Left kidney (tissue), 1 donor: ENCODE measurements at regions not wholly inside any gene's neighbourhood (a gene's known extent, or its start where the extent isn't known, plus 50 kb on each side); places are given as distances from the start of the nearest gene placed in this dataset.

Experiments used
- DNase-seq: peaks from one replicate; pipeline ENCODE4 v3.0.0-alpha.2; 2013

DNA sequence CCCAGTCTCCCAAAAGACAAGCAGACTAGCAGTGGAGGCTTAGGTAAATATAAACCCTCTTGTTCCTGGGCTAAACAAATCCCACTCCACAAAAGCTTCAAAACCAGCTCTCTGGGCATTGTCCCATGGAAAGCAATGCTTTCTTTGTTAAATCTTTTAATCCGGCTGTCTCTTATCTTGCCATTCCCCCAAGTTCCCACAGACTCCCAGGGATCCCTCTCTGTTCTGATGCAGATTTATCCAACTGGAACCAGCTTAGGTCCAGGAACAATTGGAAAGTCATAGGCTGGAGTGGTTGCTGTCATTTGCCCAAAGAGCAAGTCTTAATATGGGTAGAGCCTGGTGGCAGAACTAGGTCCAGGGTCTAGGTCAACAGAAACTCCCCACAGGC lies 110.1 kb upstream of the ATP1A1 start:
- DNase-seq, result no peak

DNA sequence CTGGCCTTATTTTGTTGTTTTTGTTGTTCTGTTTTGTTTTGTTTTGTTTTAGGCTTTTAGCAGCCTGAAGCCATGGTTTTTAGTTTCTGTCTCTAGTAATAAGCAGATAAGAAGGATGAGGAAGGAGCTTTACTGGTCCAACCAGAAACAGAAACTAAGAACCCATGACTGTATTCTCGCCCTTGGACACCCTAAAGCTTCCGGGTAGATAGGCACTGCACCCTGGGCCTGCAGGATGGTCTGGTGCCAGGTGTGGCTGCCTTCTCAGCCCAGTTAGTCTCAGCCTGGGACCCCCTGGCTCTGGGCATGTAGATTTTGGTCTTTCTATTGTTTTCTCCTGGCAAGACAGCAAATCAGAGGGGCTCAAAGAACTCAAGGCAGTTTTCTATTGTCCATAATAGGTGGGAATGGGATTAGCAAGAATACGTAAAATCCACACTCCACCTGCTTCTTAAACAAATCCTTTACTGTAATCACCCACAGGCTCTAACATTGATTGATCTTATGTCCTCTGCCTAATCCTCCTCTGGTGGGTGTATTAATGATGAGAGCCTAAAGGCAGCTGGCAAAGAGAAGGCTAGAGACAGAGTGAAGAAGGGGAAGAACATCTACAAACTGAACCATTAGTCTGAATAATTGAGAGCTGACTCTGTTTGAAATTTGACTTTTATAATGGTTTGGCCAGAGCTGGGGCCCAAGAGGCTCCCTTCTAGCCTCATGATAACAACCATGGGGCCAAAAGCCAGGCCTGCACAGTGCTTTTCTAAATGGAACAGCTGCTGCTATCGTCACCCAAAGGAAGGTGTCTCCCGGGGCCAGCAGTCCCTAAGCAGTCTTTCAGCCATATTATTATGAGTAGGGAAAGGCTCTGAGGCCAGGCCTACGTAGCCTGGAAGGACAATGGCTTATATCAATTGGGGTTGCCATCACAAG lies 106.8 kb upstream of the ATP1A1 start:
- DNase-seq, result no peak

DNA sequence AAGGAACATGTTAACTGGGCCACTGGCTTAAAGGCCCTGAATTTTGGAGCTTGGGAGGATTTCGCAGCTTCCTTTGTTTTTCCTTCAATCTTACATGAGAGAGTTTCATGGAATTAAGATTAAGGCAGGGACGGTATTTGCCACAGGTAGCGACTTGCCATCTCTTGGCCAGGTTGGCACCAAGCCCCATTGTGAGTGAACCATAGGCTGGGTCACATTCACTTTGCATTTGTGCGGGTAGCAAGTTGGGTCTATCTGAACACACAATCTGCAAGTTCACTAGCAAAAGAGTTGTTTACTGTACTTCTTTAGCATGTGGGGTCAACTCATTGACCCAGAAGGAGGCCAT lies 106.2 kb upstream of the ATP1A1 start:
- no peak for DNase-seq

DNA sequence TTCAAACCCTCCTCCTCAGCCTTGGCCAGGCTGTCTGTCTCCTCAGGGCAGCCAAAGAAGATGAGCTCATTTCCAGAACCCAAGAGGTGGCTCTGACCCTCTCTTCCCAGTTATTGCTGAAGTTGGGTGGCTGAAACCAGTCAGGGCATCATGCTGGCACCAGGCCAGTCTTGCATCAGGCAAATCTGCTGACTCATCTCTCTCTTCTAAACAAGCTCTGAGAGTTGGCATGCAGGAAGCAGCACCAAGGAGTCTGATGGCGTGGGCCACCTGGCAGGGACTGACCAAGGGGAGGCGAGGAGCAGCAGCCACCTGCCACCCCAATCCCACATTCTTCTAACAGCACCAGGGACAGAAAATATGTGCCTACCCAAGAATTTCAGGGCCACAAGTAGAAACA lies 104.8 kb upstream of the ATP1A1 start:
- DNase-seq, result no peak

DNA sequence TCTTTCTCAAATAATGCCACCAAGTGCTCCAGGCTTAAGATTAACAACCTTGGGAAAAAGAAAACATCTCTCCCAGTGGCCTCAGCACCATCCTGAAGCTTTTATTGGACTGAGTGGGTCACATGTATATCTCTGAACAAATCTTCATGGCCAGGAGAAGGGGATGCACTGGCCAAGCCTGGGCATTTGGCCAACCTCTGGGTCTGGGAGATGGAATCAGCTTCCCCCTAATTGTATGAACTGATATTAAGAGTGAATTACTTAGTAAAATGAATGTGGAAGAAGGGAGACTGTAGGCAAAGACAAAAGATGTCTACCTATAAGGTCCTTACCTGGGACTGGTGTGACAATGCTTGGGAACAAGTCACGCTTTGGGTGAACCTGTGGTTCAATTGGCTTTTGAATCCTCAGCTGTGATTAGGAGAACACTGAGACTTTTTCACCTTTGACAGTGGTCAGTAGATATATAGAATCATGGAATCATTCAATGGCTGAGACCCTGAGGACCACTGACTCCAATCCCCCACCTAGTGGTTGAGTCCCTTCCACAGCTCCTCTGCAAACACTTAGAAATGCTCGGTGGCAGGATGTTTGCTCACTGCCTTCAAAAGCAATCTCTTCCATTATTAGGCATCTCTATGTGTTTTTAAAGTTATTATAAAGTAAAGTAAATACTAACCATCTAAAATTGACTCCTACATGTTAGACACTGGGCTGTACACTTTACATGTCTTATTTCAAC lies 102.6 kb upstream of the ATP1A1 start:
- DNase-seq, result no peak

DNA sequence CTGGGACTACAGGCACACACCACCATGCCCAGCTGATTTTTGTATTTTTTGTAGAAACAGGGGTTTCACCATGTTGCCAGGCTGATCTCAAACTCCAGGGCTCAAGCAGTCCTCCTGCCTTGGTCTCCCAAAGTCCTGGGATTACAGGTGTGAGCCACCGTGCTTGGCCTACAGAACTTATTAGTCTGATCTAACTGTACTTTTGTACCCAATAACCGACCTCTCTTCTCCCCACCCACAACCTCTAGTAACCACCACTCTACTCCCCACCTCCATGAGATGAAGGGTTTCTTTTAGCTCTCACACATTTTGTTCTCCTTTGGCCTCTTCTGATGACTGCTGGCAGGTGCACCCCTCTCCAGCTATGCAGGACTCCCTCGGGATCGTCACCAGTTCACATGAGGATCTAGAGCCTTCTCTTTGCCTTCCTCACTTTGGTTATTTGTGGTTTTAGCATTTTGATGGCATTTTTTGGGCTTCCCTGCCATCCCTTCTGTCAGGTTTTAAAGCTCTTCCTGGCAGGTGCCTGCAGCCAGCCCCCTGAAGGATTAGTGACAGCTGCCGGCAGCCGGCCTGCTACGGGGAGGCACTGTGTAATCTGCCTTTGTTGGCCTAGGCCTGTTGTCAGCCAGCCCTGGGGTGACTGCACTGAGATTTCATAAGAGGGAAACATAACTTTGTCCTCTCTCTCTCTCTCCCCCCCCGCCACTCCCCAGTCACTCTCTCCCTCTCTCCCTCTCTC lies 99.8 kb upstream of the ATP1A1 start:
- DNase-seq, result no peak

DNA sequence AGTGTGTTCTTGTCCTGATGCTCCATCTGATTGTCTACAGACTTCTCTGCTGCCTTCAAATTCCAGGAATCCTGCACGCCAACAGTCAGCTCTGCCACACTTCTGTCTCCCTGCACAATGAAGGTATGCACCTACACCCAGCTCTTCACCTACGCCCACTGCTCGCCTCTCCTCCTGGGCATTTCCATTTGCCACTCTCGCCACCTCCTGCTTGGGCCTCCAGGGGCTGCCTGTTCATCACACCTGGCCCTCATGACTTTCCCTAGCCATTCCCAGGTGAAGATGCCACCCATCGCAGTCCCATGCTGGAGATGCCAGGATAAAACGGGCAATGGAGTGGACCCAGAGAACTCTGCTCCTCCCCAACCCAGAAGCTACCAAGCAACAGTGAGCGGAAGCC lies 96.5 kb upstream of the ATP1A1 start:
- DNase-seq, result no peak

DNA sequence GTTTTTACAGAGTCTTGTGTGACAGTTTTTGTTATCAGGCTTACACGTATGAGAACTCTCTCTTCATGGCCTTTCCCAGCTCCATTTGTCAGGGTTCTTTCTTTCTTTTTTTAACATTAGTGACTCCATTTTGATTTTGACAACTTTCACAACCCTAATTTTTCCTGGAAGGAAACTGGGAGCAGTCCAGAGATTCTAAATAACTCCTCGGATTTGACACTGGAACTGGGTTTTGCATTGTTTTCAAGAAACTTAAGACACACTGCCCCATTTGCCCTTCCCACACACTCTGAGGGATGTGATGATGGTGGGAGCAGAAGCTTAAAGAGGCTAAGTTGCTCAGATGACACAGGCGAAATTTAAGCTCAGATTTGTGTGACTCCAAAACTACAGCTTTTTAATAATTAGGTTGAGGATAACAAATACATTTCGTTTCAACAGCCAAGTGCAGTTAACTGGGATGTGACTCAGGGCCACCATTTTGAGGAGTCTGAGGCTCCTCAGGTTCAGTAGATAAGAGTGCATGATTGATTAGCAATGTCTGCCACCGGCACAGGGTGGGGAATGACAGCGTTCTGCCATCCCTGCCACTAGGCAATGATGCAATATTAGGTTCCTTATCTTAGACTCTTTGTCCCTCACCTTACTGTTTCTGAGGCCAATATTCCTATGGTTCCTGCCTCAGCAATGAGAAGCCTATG lies 95.1 kb upstream of the ATP1A1 start:
- no peak for DNase-seq

DNA sequence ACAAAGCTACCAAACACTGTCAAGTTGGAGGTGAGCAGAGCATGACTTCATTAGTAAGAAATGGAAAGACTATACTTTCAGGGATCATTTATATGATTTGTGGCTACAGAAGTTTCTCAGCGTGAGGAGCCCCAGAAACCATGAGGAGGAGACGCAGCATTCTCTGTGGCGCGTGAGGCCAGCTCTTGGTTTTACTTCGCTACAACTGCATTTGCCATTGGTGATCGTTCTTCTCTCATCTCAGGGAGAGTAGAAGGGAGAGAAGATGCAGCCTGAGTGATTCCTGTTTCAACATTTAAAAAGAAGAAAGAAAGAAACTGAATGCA lies 94.5 kb upstream of the ATP1A1 start:
- no peak for DNase-seq

DNA sequence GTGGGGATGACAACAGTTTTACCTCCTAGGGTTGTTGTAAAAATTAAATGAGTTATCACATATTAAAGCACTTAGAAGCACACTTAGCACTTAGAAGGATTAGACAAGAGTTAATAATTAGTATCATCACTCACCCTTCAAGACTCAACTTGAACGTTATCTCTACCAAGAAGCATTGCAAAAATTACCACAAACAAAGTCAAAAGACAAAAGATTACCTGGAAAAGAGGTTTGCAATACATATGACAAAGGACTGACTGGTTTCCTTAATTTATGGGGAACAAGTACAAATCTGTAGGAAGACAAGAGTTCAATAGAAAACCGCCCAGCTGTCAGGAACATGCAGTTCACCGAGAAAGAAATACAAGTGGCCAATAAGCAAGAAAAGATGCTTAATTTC lies 93.3 kb upstream of the ATP1A1 start:
- DNase-seq, result no peak

DNA sequence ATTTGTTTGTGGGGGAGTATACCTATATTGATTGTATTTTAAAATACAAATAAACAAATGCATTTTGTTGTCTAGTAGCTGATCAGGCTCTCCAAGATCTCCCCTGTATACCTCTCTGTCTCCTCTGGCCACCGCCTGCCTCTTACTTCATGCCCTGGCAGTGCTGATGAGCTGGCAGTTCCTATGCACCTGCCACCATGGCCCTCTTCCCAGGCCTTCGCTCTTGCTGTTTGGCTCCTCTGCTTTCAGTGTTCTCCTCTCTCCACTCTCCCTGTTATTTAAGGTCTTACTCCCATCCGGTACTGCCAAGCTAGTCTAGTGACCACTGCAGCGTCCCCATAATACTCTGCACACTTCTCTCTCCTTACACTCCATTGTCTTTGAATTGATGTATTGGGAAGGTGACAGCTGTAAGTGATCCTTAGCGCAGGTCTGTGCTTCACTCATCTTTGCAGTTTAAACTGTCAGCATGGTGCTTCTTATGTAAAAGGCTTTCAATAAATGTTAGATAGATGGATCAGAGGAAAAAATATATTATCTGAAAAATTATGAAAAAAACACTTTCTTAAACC lies 88.1 kb upstream of the ATP1A1 start:
- no peak for DNase-seq

DNA sequence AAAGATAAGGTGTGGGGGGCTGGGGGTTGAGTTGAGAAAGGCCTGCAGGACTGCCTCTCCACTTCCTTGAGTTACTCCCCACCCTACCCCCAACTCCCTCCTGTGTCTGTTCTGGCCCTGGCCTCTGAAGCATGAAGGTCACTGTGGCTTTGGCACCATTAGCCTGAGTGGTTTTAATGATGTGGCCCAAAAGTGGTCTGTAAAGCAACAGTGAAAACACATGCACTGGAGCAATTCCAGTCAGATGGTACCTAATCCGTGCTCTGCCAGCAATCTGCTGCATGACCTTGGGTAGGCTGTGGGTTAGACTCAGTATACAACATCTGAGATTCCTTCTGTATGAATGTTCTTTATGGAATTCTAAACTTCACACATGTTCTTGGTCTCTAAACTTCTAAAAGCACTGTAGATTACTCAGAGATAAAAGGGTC lies 86.5 kb upstream of the ATP1A1 start:
- DNase-seq, result no peak

DNA sequence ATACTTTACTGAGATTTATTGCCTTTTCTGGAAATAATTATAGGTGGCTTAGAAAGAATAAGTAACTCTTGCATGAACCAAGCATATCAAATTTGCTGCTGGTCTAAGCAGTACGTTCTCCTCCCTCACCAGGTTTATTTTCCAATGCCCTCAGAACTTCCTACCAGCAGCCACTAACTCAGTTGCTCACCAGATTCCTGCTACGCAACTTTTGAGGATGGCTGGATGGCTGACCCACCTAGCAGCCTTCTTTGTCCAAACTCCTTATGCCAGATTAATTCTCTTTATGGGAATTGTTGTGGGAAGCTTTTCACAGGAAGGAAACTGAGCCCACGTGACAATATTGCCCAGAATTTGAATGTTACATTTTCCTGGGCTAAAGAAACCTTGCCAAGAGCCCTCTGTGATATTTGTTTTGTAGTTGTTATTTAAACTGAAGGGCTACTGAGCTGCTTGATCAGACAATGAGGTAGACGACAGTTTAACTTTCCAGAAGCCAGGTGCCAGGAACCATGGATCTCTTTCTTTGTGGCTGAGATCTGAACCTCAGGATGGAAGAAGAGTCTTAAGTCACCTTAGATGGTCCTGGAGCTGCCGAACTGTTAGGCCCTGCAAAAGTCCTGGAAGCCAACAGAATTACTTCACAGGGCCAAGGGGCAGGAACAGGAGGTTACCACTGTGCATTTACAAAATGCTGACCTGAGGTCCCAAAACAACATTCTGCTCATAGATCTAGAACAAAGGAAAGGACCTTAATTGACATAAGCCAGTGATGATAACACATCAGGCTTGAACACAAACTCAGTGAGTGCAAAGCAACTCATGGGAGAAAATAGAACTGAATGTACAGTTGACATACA lies 85.5 kb upstream of the ATP1A1 start:
- no peak for DNase-seq

DNA sequence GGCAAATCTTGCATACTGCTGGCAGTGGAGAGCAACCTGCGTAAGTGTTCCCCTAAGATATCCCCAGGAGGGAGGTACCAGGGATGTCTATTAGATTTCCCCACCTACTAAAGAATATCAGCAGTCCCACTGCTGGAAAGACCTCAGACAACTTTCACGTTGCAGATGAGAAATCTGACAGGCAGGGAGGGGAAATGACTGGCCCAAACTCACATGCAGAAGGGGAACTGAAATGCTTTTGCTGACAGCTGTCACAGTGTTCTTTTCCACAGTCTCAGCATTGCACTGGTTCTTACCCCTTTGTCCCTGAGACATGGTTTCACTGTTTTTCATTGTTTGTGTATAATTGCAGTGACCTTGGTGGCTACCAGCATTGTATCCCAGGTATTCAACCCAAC lies 84.8 kb upstream of the ATP1A1 start:
- DNase-seq, result no peak

DNA sequence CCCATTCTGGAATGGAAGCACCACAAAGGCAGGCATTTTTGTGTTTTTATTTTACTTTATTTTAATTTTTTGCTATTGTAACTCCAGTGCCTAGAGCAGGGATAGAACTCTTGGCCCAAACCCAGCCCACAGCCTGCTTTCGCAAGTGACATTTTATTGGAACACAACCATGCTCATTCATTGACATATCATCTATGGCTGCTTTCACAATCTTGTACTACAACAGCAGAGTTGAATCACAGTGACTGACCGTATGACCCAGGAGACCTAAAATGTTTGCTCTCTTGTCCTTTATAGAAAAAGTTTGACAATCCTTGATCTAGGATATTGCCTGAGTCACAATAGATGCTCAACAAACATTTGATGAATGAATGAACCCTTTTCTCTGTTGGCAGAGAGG lies 83.9 kb upstream of the ATP1A1 start:
- DNase-seq, result no peak

DNA sequence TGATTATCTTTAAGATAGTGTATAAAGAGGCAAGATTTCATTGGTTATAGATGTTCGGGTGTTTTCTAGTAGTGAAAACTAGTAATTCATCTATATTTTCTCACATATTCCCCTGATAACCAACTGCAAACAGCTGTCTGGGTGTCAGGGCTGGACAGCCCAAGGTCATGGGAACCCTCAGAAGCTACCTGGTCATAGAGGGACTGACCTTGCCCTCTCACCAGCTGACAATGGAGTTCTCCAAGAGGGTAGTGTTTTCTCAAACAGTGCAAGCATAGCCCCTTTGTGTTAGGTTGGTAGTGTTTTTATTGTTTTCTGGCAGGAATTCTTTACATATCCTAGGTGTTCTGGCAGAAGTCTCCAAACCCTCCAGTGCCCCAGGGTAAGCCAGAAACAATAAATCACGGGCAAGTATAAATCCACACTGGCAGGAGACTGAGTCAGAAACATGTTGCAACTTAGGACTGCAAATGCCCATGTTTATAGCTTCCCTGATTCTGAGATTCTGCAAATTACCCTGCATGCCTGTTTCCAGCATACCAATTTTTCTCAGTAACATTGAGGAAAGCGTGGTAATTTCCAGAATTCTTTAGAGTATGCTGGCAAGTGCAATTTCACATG lies 82.8 kb upstream of the ATP1A1 start:
- no peak for DNase-seq

DNA sequence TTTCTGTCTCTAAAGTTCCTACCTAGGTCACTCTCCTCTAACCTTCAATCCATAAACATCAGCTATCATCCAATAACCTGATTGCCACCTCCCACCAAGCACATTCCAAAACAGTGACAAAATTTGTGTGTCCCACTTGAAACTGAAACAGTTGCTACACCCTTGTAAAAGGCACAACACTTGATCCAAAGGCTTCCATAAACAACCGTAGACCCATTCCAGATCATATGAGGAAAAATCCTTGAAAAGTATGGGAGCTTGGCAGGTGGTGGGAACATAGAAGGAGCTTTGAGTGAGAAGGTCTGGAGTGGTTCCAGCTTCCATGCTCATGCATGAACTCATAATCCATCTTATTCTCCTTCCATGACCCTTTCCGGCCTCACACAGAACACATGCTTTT lies 82.0 kb upstream of the ATP1A1 start:
- DNase-seq, result no peak

DNA sequence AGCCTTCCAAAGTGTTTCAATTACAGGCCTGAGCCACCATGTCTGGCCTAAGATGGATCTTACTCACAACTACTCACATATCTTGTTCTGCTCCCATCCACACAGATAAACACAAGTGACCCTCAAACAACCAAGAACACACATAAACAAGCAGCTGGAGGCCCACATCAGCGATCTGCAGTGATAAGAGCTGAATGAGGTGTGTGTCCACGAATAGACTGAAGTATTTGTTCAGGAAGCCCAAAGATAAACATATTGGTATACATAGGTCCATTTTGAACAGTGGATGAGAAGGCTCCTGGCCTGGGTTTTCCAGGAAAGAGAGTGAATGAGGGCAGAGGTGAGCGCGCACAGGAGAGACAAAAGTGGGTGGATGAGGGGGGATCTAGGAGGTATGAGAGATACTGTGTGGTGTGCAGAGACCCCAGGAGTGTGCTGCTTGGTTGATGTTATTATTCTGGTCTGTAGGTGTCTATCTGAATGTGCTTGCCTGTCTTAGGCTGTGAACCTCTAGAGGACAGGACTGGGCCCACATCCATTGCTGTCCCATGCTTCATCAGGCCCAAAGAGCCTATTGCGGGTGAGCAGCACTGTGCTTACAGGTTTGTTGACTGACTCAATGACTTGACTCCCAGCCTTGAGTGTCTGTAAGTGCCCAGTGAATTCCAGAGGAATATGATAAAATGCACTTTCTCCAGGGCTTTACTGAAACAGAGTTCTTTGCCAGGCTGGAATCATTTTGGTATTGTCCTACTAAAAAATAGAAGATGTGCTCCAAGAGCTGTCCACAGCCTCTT lies 79.9 kb upstream of the ATP1A1 start:
- DNase-seq, result no peak

DNA sequence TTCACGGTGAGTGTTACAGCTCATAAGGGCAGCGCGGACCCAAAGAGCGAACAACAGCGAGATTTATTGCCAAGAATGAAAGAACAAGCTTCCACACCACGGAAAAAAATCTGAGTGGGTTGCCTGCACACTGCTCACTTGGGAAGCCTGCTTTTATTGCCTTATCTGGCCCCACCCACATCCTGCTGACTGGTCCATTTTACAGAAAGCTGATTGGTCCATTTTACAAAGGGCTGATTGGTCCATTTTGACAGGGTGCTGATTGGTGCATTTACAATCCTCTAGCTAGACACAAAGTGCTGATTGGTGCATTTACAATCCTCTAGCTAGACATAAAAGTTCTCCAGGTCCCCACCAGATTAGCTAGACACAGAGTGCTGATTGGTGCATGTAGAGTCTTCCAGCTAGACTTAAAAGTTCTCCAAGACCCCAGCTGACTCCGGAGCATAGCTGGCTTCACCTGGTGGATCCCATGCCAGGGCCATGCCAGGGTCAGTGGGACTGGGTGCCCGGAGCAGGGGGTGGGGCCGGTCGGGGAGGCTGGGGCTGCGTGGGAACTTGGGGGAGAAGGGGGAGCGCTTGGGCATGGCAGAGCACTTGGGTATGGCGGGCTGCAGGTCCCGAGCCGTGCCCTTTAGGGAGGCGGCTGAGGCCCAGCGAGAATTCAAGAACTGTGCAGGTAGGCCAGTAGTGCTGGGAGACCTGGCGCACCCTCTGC lies 75.4 kb upstream of the ATP1A1 start:
- no peak for DNase-seq
